ENCODE measurements at regions not wholly inside any gene's neighbourhood (a gene's known extent, or its start where the extent isn't known, plus 50 kb on each side); places are given as distances from the start of the nearest gene placed in this dataset.
A peak's percentile ranks its signal among the peaks of the same experiment; 100 is the strongest.

GRCh38 chr1:198865319-198865718 is 226.5 kb downstream of the PTPRC start:
- DNase-seq: no peak

- no peak for DNase-seq
These were observed 228.3 kb downstream of the PTPRC start for GRCh38 chr1:198867182-198867581.

GRCh38 chr1:198873696-198874230 is 234.9 kb downstream of the PTPRC start:
- no peak for DNase-seq

GRCh38 chr1:198876371-198876871 is 237.6 kb downstream of the PTPRC start:
- DNase-seq: no peak

- DNase-seq: no peak
These were observed 239.7 kb downstream of the PTPRC start for GRCh38 chr1:198878566-198878965.

GRCh38 chr1:198879711-198880306 is 241.0 kb downstream of the PTPRC start:
- DNase-seq: no peak

GRCh38 chr1:198880397-198880796 is 241.6 kb downstream of the PTPRC start:
- DNase-seq: no peak

- no peak for DNase-seq
These were observed 242.2 kb downstream of the PTPRC start for GRCh38 chr1:198880818-198881597.

GRCh38 chr1:198883184-198883583 is 244.3 kb downstream of the PTPRC start:
- no peak for DNase-seq

GRCh38 chr1:198887866-198888265 is 249.0 kb downstream of the PTPRC start:
- no peak for DNase-seq

- no peak for DNase-seq
These were observed 249.6 kb downstream of the PTPRC start for GRCh38 chr1:198888379-198888943.

- DNase-seq: no peak
These were observed 250.3 kb downstream of the PTPRC start for GRCh38 chr1:198889101-198889500.

GRCh38 chr1:198889749-198890148 is 250.9 kb downstream of the PTPRC start:
- no peak for DNase-seq

GRCh38 chr1:198890214-198890930 is 251.5 kb downstream of the PTPRC start:
- DNase-seq: peak; percentile 40

GRCh38 chr1:198892065-198892464 is 253.2 kb downstream of the PTPRC start:
- peak; percentile 11 for DNase-seq

GRCh38 chr1:198893141-198893540 is 254.3 kb downstream of the PTPRC start:
- DNase-seq: no peak

GRCh38 chr1:198893763-198894444 is 255.1 kb downstream of the PTPRC start:
- DNase-seq: no peak

GRCh38 chr1:198901266-198901665 is 262.4 kb downstream of the PTPRC start:
- DNase-seq: no peak

- no peak for DNase-seq
These were observed 263.8 kb downstream of the PTPRC start for GRCh38 chr1:198902655-198903054.

GRCh38 chr1:198903203-198903602 is 264.4 kb downstream of the PTPRC start:
- no peak for DNase-seq

- no peak for DNase-seq
These were observed 264.8 kb downstream of the PTPRC start for GRCh38 chr1:198903621-198904020.

GRCh38 chr1:198904321-198904720 is 265.5 kb downstream of the PTPRC start:
- no peak for DNase-seq
